Anterior cingulate cortex (tissue), 58 donors: ENCODE measurements at regions not wholly inside any gene's neighbourhood (a gene's known extent, or its start where the extent isn't known, plus 50 kb on each side); places are given as distances from the start of the nearest gene placed in this dataset.

Source experiments
- DNase-seq, 58 donors: peaks; one replicate each; lab custom pipeline; 2025; lab: John Stamatoyannopoulos, UW

- DNase-seq = no peak
Measured at GRCh38 chr3:156620901-156621300, 53.5 kb upstream of the TIPARP start.

GRCh38 chr3:156620260-156620659, 54.1 kb upstream of the TIPARP start:
- no peak for DNase-seq

- no peak for DNase-seq
Measured at GRCh38 chr3:156619376-156619775, 55.0 kb upstream of the TIPARP start.

GRCh38 chr3:156617781-156618180, 56.6 kb upstream of the TIPARP start:
- DNase-seq = no peak

- no peak for DNase-seq
Measured at GRCh38 chr3:156617145-156617544, 57.2 kb upstream of the TIPARP start.

GRCh38 chr3:156615592-156616173, 58.7 kb upstream of the TIPARP start:
- DNase-seq = peak in 31 of 58 donors; percentile 1 to 76 (median 25)

- no peak for DNase-seq
Measured at GRCh38 chr3:156614642-156615511, 59.5 kb upstream of the TIPARP start.

- no peak for DNase-seq
Measured at GRCh38 chr3:156612903-156613302, 58.0 kb upstream of the SSR3 start.

- no peak for DNase-seq
Measured at GRCh38 chr3:156611870-156612494, 57.1 kb upstream of the SSR3 start.

- DNase-seq = no peak
Measured at GRCh38 chr3:156610154-156610553, 55.2 kb upstream of the SSR3 start.

GRCh38 chr3:156609546-156609945, 54.6 kb upstream of the SSR3 start:
- DNase-seq = no peak

- DNase-seq = no peak
Measured at GRCh38 chr3:156608601-156609514, 53.9 kb upstream of the SSR3 start.

- no peak for DNase-seq
Measured at GRCh38 chr3:156606729-156607128, 51.8 kb upstream of the SSR3 start.

- DNase-seq = peak in 37 of 58 donors; percentile 13 to 81 (median 36)
Measured at GRCh38 chr3:156605686-156606605, 51.0 kb upstream of the SSR3 start.

GRCh38 chr3:156604642-156605144, 49.8 kb upstream of the SSR3 start:
- no peak for DNase-seq
